Stimulated activated memory B cell treated with anti-CD40 and anti-IgM and Interleukin-4, amounts not matched to agents 10 μg/mL and 1 μg/mL and 100 μg/mL, for 72 hours (primary cell): ENCODE measurements at regions not wholly inside any gene's neighbourhood (a gene's known extent, or its start where the extent isn't known, plus 50 kb on each side); places are given as distances from the start of the nearest gene placed in this dataset.

Experiments
- ATAC-seq: fragments of 150-1000 bp; cut with Tn5 transposase; 2 replicates; pipeline ENCODE4 v1.10.0; 2021
- H3K27ac Mint-ChIP-seq: one replicate; pipeline ENCODE4 v1.8.0; 2022; ENCODE audit warnings: mild to moderate bottlenecking, mixed read lengths
- H3K27me3 Mint-ChIP-seq: one replicate; pipeline ENCODE4 v1.8.0; 2022; ENCODE audit warnings: mixed read lengths
- H3K36me3 Mint-ChIP-seq: one replicate; pipeline ENCODE4 v1.8.0; 2022; ENCODE audit warnings: mixed read lengths
- H3K4me1 Mint-ChIP-seq: one replicate; pipeline ENCODE4 v1.8.0; 2022; ENCODE audit warnings: mixed read lengths
- H3K4me3 Mint-ChIP-seq: one replicate; pipeline ENCODE4 v1.8.0; 2022; ENCODE audit warnings: mild to moderate bottlenecking, moderate library complexity, mixed read lengths
- H3K9me3 Mint-ChIP-seq: one replicate; pipeline ENCODE4 v1.8.0; 2022; ENCODE audit warnings: mixed read lengths

DNA sequence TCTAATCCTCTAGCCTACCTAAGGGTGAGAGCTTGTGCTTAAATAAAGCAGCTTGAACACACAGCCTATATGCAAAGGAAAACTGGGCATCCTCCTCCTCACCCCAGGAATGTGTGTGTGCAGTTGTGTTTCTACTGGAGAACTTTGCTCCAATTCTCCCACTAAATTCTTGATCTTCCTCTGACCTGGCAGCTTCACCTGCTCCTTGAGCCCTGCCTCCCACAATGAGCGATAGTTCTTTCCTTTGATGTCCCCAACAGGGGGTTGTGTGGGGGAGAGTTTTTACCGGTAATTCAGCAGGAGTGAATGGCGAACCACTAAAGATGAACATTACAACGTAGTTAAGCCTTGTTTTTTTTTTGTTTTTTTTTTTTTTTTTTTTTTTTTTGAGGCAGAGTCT is 113.5 kb upstream of the RCN1 start:
- Mint-ChIP-seq H3K4me3 (no peak overlapping the region), H3K36me3 (no peaks in the 10 kb centered on the region), H3K4me1 (no peaks in the 10 kb centered on the region), H3K27me3 (peaks cover 21% of the 10 kb centered on the region), H3K27ac (no peak overlapping the region), H3K9me3 (peaks cover 9% of the 10 kb centered on the region)
- no peak for ATAC-seq

DNA sequence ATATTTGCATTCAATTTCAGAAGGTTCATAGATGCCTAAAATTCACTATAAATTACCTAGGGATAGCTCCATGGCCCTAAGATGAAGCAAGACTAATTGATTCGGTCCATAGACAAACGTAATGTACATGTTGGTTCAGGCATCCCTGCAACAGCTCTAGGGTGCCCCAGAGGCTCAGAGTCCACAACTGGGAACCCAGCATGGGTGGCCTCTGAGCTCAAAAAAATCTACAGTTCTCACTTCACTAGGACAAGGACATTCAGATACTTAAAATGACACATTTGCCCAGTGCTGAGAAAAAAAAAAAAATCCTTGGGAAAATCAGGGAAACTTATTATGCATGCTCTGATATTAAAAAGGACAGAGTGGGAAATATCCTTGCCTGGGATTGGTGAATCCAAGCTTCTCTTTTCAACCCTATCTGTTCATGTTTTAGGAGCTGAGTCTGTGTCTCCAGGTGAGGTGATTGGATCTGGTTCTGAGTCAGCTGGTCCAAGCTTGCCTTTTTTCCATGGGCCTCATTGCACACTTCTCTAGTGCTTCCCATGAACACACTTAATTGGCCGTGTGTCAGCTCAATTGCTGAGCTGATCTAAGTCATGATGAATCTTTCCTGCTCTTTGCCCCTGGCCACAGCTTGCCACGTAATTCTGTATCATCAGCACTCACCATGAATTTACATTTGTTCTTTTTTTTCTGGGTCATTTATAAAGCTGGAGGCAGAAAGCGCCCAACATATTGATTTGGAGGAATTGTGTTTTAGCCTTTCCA is 116.3 kb upstream of the RCN1 start:
- H3K9me3 Mint-ChIP-seq, result peaks cover 2% of the 10 kb centered on the region
- peaks cover 14% of the 10 kb centered on the region for H3K27me3 Mint-ChIP-seq
- H3K4me3 Mint-ChIP-seq, result no peak overlapping the region
- no peaks in the 10 kb centered on the region for H3K36me3 Mint-ChIP-seq
- peak; percentile 17 for ATAC-seq
- no peaks in the 10 kb centered on the region for H3K4me1 Mint-ChIP-seq
- no peak overlapping the region for H3K27ac Mint-ChIP-seq

DNA sequence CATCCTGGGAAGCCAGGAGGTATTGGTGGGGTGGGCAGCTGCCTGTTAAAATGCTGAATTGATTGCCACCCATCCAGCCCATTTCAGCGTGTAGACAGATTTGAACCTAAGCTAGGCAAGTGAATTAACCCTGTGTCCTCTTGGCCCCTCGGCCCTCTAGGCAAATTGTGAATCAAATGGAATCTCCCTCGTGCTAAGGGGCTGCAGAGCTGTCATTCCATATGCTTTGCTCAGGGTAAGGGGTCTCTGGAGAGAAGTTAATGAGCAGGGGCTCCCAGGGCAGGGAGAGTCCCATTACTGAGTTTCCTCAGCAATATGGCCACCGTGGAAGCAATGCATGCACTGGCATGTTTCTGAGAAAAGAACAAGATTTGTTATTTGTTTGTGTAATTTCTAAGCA is 117.7 kb upstream of the RCN1 start:
- Mint-ChIP-seq H3K27ac (no peak overlapping the region), H3K4me1 (no peaks in the 10 kb centered on the region), H3K9me3 (no peaks in the 10 kb centered on the region), H3K27me3 (peaks cover 6% of the 10 kb centered on the region), H3K4me3 (no peak overlapping the region), H3K36me3 (no peaks in the 10 kb centered on the region)
- no peak for ATAC-seq

DNA sequence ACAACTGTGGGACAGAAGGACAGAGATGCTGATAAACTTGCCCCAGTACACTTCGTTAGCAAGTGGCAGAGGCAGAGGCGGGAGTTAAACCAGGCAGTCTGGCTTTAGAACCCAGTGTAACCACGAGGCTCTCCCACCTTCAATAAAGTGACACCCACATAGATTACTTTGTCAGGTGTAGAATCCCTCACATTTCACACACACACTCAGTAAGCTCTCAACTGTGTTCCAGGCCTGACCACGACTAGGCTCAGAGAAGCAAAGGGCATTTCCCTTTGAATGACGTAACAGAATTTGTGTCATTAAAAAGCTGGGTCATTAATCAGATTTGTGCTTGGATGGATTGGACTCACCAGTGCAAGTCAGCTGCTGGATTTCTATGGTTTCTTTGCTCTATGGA is 118.3 kb upstream of the RCN1 start:
- no peak for ATAC-seq
- peaks cover under 1% of the 10 kb centered on the region for H3K27me3 Mint-ChIP-seq
- H3K4me1 Mint-ChIP-seq, result no peaks in the 10 kb centered on the region

DNA sequence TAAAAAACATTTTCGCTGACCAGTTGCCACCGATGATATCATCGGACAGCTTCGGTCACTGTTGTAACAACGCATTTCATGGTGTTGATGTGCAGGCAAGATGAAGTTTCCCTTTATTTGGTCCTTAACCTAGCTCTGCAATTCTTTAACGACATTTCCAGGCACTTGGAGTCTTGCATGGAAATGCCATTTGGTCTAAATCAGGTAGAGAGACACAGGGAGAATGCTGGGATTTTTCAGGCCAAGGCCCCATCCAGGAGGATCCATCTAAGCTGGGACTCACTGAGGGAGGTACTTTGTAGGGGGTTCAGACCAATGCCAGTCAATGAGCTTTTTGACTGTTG is 121.5 kb upstream of the RCN1 start:
- Mint-ChIP-seq H3K4me3 (no peak overlapping the region), H3K27ac (no peak overlapping the region), H3K36me3 (no peaks in the 10 kb centered on the region), H3K27me3 (no peaks in the 10 kb centered on the region), H3K4me1 (no peaks in the 10 kb centered on the region), H3K9me3 (no peaks in the 10 kb centered on the region)
- no peak for ATAC-seq

More for the DNA sequence above, 118.3 kb upstream of the RCN1 start:
- Mint-ChIP-seq H3K27ac (no peak overlapping the region), H3K4me3 (no peak overlapping the region), H3K36me3 (no peaks in the 10 kb centered on the region), H3K9me3 (no peaks in the 10 kb centered on the region)

DNA sequence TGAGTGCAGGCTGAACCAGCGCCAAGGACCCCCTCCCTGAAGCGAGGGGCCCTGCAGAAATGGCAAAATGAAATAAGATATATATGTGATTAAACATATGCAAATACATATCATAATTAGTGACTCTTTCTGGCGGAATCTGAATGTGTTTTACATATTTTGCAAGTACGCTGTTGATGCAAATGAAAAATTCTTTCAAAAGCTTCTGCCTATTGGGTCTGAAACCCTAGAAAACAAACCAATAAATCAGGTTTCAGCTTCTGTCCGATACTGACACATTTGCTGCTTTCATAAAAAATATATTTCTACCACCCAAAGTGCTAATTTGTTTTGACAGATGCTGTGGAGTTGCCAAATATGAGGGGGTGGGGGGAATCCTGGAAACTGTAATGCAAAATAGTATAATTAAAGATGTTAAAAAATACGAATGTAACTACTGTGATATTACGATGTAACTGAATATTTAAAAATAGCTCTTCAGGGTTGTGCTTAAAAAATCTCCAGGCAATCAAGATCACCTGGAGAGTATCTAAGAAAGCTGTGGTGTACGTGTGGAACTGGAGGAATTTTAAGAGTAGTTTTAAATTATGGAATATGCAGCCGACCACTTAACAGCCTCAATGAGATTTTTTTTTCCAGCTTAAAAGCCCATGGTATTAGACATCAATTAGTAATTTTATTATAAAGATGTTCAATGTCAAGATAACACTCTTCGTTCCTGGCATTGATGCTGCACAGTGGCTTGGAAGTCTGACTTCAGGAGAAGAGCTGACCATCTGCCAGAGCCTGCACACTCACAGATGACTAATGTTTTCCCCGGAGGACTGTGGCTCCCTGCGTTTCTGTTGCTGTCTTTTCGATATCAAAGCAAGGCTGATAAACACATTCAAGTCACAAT is 122.2 kb upstream of the RCN1 start:
- ATAC-seq, result no peak
- H3K36me3 Mint-ChIP-seq, result no peaks in the 10 kb centered on the region
- no peak overlapping the region for H3K27ac Mint-ChIP-seq
- no peaks in the 10 kb centered on the region for H3K27me3 Mint-ChIP-seq
- H3K4me1 Mint-ChIP-seq, result no peaks in the 10 kb centered on the region
- H3K9me3 Mint-ChIP-seq, result no peaks in the 10 kb centered on the region
- H3K4me3 Mint-ChIP-seq, result no peak overlapping the region

DNA sequence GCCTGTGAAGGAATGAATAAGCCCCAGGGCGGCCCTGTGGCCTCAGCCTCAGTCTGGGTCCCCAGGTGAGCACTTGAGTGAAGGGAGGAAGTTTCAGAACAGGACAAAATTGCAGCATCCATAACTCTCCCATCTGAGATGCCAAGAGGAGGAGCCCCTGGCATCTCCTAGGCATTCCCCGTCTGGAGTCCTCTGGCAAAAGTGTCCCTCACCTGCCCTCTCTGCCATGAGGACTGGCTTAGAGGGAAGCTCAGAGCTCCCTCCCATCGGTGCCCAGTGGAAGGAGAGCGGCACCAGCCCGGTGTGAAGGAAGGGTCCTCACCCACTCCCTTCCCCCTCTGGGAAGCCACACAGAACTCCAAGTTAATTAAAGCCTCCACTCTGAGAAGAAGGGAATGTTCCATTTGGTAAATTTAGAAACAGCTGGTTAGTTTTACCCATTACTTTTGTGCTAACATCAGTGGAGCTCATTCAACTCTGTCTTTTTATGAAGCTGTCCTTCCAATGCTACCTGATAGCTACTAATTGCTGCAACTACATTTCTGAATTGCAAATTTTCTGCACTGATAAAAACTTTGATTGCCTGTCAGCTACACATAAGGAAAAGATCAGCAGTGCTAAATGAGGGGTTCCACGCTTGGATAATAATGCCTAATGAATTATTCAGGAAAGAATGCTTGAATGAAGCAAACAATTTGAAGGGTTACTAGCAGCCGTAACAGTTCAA is 123.3 kb upstream of the RCN1 start:
- no peak for ATAC-seq
- no peaks in the 10 kb centered on the region for H3K9me3 Mint-ChIP-seq

DNA sequence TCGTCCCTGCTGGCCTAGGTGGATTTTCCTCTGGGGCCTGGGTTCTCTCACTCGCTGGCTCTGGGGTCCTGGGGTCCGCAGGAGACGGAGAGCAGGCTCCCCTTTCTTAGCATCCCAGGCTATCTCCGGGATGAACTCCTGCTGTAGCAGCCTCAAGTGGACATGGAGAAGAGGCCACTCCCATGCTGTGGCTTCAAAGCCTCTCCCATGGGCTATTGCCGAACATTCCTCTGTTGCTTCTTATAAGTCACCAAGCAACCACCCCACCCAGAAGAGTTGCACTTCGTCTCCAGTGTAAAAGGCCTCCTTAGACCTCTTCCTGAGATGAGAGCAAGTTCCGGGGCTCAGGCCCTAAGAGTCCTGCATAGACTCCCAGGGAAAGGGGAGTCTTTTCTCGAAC is 124.0 kb upstream of the RCN1 start:
- H3K4me3 Mint-ChIP-seq, result no peak overlapping the region
- no peaks in the 10 kb centered on the region for H3K9me3 Mint-ChIP-seq
- no peaks in the 10 kb centered on the region for H3K27me3 Mint-ChIP-seq
- no peaks in the 10 kb centered on the region for H3K4me1 Mint-ChIP-seq
- H3K27ac Mint-ChIP-seq, result no peak overlapping the region
- ATAC-seq, result no peak
- H3K36me3 Mint-ChIP-seq, result no peaks in the 10 kb centered on the region

More for the DNA sequence above, 123.3 kb upstream of the RCN1 start:
- H3K27ac Mint-ChIP-seq, result no peak overlapping the region
- no peaks in the 10 kb centered on the region for H3K27me3 Mint-ChIP-seq
- H3K4me1 Mint-ChIP-seq, result no peaks in the 10 kb centered on the region
- H3K4me3 Mint-ChIP-seq, result no peak overlapping the region
- H3K36me3 Mint-ChIP-seq, result no peaks in the 10 kb centered on the region

DNA sequence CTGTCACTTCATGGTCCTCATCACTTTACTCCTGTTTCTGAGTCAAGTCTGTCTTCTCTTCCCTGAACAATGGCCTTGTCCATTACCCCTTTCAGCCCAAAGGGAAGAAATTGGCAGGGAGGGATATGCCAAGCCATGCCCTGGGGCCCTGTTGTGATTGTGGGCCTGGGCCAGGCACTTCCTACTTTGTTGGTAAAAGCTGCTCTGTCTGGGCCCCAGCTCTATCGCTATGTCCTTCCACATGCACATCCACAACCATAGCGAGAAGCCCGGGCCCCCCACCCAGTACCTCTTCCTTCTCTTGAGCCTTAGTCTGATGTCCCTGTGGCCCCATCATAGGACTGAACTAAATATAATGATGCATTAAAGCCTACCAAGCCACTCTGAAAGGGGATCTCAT is 126.7 kb upstream of the RCN1 start:
- Mint-ChIP-seq H3K4me1 (no peaks in the 10 kb centered on the region), H3K27ac (no peak overlapping the region), H3K27me3 (no peaks in the 10 kb centered on the region), H3K4me3 (no peak overlapping the region), H3K36me3 (no peaks in the 10 kb centered on the region), H3K9me3 (no peaks in the 10 kb centered on the region)
- ATAC-seq, result no peak

DNA sequence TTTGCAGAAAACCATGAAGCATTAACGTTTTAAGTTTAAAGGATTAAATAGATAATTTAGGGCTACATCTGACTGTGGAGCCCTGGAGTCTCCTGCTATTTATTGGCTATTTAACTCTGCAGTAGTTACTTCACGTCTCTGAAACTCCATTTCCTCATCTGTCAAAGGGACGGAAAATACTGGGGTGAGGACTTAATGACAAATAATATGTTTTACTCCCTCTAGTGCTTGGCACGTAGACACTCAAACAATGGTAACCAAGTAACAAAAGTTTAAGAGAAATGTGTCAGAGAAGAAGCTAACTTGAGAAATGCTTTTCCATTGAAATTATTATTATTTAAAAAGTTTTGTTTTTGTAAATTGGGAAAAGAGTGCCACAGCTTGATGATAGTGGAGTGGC is 130.7 kb upstream of the RCN1 start:
- H3K4me1 Mint-ChIP-seq, result no peaks in the 10 kb centered on the region
- H3K27ac Mint-ChIP-seq, result no peak overlapping the region
- no peaks in the 10 kb centered on the region for H3K27me3 Mint-ChIP-seq
- no peaks in the 10 kb centered on the region for H3K36me3 Mint-ChIP-seq
- no peak overlapping the region for H3K4me3 Mint-ChIP-seq
- no peak for ATAC-seq
- H3K9me3 Mint-ChIP-seq, result no peaks in the 10 kb centered on the region

DNA sequence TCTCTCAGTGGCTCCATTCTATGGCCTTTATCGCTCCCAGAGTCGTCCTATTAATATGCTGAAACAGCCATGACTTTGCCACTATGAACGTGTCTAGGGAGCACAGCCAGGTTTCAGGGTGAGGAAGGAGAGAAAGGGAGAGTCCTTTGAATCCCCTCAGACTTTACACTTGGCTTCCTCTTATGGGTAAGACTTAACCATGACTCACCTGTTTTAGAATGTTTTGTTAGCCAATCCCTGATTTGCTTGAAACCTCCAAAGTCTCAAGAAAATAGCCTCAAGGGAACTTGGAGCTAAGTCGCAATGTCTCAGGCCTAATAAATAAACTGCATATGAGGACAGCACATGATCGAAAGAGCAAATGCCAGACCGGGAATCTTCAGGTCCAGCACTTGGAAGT is 131.2 kb upstream of the RCN1 start:
- H3K4me1 Mint-ChIP-seq, result no peaks in the 10 kb centered on the region
- H3K9me3 Mint-ChIP-seq, result no peaks in the 10 kb centered on the region
- no peaks in the 10 kb centered on the region for H3K27me3 Mint-ChIP-seq
- no peaks in the 10 kb centered on the region for H3K36me3 Mint-ChIP-seq
- ATAC-seq, result no peak
- no peak overlapping the region for H3K4me3 Mint-ChIP-seq
- H3K27ac Mint-ChIP-seq, result no peak overlapping the region

DNA sequence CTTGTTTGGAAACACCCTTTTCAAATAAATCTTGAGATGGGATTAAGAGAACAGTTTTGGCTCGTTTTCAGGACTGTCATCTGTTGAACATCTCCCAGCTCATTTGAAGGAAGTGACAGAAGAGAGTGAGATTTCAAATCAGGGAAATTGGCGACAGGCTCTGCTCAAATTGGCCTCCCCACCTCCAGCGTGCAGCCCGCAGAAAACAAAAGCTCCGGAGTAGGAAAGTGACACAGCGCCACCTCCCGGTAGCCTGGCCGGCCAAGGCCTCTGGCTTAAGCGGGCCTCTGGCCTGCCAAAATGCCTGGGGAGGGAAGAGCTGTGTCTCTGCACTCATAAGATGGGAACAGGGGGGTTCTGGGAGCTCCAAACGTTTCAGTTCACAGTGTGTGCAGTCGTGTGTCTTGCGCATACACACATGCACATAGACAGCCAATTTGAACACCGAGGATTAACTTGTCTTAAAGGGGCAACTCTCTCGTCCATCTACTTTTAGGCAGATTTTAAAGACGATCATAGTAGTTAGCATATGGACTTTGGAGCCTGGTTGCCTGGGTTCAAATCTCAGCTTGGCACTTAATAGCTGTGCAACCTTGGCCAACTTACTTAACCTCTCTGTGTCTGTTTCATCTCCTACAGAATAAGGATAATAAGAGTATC is 132.7 kb upstream of the RCN1 start:
- Mint-ChIP-seq H3K4me1 (no peaks in the 10 kb centered on the region), H3K27me3 (no peaks in the 10 kb centered on the region), H3K27ac (no peak overlapping the region), H3K4me3 (no peak overlapping the region), H3K9me3 (no peaks in the 10 kb centered on the region), H3K36me3 (no peaks in the 10 kb centered on the region)
- ATAC-seq, result peak; percentile 42

DNA sequence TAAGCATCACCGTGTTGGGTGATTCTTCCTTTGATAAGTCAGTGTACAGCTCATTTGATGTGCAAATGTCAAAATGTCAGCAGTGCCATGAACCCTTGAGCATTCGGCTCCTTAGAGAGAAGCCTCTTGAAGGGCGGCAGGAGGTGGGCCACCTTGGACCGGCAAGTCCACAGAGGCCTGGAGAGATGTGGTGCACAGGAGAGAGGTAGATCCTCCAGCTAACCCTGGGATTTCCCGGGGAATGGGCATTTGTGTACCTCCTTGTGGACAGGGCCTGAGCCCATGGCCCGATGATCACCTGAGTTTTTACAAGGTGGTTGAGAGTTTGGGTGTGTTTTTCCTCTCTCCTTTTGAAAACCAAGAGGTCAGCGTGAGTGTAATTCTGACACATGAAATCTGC is 133.2 kb upstream of the RCN1 start:
- ATAC-seq, result no peak
- Mint-ChIP-seq H3K27me3 (no peaks in the 10 kb centered on the region), H3K4me1 (no peaks in the 10 kb centered on the region), H3K9me3 (no peaks in the 10 kb centered on the region), H3K4me3 (no peak overlapping the region), H3K36me3 (no peaks in the 10 kb centered on the region), H3K27ac (no peak overlapping the region)

DNA sequence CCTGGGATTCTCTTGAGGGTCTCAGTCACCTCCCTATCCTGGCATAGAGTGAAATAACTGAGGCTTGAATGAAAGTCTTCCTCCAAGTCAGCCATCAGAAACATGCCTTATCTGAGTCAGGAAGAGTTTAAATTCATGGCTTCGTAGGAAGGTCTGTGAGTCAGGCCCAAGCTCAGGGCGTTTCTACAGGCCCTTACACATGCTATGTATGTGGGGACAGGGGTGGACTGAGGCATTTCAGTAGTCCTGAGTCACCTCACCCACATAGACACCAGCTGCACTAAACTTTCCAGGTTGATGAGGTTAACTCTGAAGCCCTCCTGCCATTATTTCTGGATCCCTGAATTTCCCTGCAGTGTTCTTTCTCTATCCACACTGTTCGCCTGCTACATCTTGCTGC is 134.6 kb upstream of the RCN1 start:
- H3K27me3 Mint-ChIP-seq, result peaks cover 9% of the 10 kb centered on the region
- no peak overlapping the region for H3K27ac Mint-ChIP-seq
- ATAC-seq, result no peak
- H3K9me3 Mint-ChIP-seq, result no peaks in the 10 kb centered on the region
- H3K4me3 Mint-ChIP-seq, result no peak overlapping the region
- H3K4me1 Mint-ChIP-seq, result no peaks in the 10 kb centered on the region
- no peaks in the 10 kb centered on the region for H3K36me3 Mint-ChIP-seq

DNA sequence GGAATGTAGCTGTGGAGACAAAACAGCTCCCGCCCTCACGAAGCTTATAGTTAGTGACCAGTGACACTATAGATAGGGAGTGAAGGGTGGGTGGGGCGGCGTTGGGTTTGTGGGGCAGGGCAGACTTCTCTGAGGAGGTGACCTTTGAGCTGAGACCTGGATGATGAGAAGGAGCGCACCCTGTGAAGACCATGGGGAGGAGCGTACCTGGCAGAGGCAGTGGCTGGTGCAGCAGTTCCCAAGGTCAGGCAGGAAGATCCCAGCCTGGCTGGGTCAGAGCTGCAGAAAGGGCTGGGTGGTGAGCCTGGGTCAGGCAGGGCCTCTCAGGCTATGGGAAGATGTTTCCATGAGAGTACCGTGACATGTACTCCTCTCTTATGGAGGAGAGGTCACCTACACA is 135.0 kb upstream of the RCN1 start:
- H3K27me3 Mint-ChIP-seq, result peaks cover 9% of the 10 kb centered on the region
- no peaks in the 10 kb centered on the region for H3K9me3 Mint-ChIP-seq
- H3K4me3 Mint-ChIP-seq, result no peak overlapping the region
- H3K27ac Mint-ChIP-seq, result no peak overlapping the region
- no peaks in the 10 kb centered on the region for H3K36me3 Mint-ChIP-seq
- peak; percentile 31 for ATAC-seq
- no peaks in the 10 kb centered on the region for H3K4me1 Mint-ChIP-seq
